Neural cell (in vitro differentiated cells): ENCODE measurements at regions not wholly inside any gene's neighbourhood (a gene's known extent, or its start where the extent isn't known, plus 50 kb on each side); places are given as distances from the start of the nearest gene placed in this dataset.

Experiments used
- CTCF ChIP-seq: fragments of 450-650 bp; IDR thresholded peaks from 2 replicates; pipeline ENCODE4 v1.5.1; 2014; ENCODE audit warnings: antibody characterized with exemption, mild to moderate bottlenecking, moderate library complexity; ENCODE audit not compliant: poor library complexity, severe bottlenecking
- EP300 ChIP-seq: fragments of 450-650 bp; conservative IDR thresholded peaks from 2 replicates; pipeline ENCODE4 v1.6.1; 2014; ENCODE audit warnings: antibody characterized with exemption, mild to moderate bottlenecking, moderate library complexity; ENCODE audit not compliant: poor library complexity, severe bottlenecking
- EZH2 ChIP-seq: fragments of 200-600, 300-800 bp; shearing (Covaris generic), sonication (generic); IDR thresholded peaks from 2 replicates; pipeline ENCODE4 v1.6.1; 2014; ENCODE audit warnings: antibody characterized with exemption, low read length, borderline replicate concordance, mild to moderate bottlenecking; ENCODE audit not compliant: insufficient read depth, poor library complexity, severe bottlenecking
- POLR2AphosphoS5 ChIP-seq: IDR thresholded peaks from 2 replicates; pipeline ENCODE4 v1.6.1; 2012
- SMC3 ChIP-seq: fragments of 450-650 bp; conservative IDR thresholded peaks from 2 replicates; pipeline ENCODE4 v1.6.1; 2014; ENCODE audit warnings: antibody characterized with exemption, mild to moderate bottlenecking, moderate library complexity; ENCODE audit not compliant: poor library complexity
- TAF1 ChIP-seq: IDR thresholded peaks from 2 replicates; pipeline ENCODE4 v1.6.1; 2012; ENCODE audit warnings: low read depth

- no peak for TF ChIP-seq TAF1
- no peak for TF ChIP-seq CTCF
- TF ChIP-seq POLR2AphosphoS5: no peak
- TF ChIP-seq EP300: no peak
- no peak for TF ChIP-seq SMC3
- TF ChIP-seq EZH2: no peak
Measured at GRCh38 chr18:44080054-44080453, 600.6 kb upstream of the SETBP1 start.
